ENCODE measurements at regions not wholly inside any gene's neighbourhood (a gene's known extent, or its start where the extent isn't known, plus 50 kb on each side); places are given as distances from the start of the nearest gene placed in this dataset.

DNA sequence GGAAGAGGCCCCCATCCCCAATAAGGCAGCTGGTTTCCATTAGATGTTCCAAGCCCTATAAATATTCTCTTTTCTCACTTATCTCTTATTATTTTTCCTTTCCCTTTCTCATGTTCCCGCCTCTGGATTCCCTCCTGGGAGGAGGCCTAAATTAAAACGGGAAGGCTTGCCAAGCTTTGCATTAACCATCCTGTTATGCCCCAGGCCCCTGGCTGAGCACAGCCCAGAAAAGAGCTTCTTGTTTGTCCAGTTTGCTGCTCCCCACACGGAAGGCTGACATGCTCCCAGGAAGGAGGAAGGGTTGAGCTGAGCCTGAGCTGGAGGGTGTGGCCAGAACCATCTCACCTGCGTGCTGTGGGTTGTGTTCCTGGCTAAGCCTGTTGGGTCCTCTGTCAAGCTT, 63.1 kb upstream of the BOC start:
- WGBS (ENCODE audit: insufficient coverage, low coverage, missing lambda C conversion rate): no CpG with 5 or more reads among the region's 4 CpGs
- ChIA-PET CTCF (ENCODE audit: low intra/inter-chr PET ratio) (no interaction called here), POLR2A (no interaction called here)
- no peak for TF ChIP-seq ZBTB17 (CRISPR knock-in tag; IDR thresholded peaks at IDR 0.05)
- TF ChIP-seq ZNF175 (CRISPR knock-in tag; IDR thresholded peaks at IDR 0.05; ENCODE audit: low read depth): no peak
- TF ChIP-seq, protein P1, sequence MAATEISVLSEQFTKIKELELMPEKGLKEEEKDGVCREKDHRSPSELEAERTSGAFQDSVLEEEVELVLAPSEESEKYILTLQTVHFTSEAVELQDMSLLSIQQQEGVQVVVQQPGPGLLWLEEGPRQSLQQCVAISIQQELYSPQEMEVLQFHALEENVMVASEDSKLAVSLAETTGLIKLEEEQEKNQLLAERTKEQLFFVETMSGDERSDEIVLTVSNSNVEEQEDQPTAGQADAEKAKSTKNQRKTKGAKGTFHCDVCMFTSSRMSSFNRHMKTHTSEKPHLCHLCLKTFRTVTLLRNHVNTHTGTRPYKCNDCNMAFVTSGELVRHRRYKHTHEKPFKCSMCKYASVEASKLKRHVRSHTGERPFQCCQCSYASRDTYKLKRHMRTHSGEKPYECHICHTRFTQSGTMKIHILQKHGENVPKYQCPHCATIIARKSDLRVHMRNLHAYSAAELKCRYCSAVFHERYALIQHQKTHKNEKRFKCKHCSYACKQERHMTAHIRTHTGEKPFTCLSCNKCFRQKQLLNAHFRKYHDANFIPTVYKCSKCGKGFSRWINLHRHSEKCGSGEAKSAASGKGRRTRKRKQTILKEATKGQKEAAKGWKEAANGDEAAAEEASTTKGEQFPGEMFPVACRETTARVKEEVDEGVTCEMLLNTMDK (IDR thresholded peaks at IDR 0.05; ENCODE audit: borderline replicate concordance, insufficient read depth, low read depth, low read length, poor library complexity, severe bottlenecking): no peak
- TF ChIP-seq KHSRP (IDR thresholded peaks at IDR 0.05): no peak
- no peak overlapping the region for H2AFZ ChIP-seq (ENCODE audit: low read depth, low read length)
- no peak overlapping the region for H3K4me2 ChIP-seq (ENCODE audit: insufficient read depth, low read length)
- no TSS peak for BruUV-seq (replicated peaks)
- no peaks in the 10 kb centered on the region for H3K9me3 ChIP-seq (replicated peaks; ENCODE audit: control insufficient read depth, insufficient read depth, low read depth, low read length)
- intact Hi-C loops (cut with micrococcal nuclease) (no loop called here), in situ Hi-C loops (cut with MboI) (no loop called here)
- no peaks in the 10 kb centered on the region for H3K9me1 ChIP-seq (ENCODE audit: control insufficient read depth, insufficient read depth, low read length)
- H3K27me3 ChIP-seq (ENCODE audit: control insufficient read depth in 2 of 2, insufficient read depth in 2 of 2, low read length in 2 of 2): peaks cover 0 to 7% of the 10 kb centered on the region in 2 experiments; a peak in 1 of 5 replicates
- no peak overlapping the region for H3K9ac ChIP-seq (ENCODE audit: insufficient read depth in 1 of 2, low read depth in 2 of 2, low read length in 2 of 2)
- no peaks in the 10 kb centered on the region for H3K79me2 ChIP-seq (ENCODE audit: control insufficient read depth, insufficient read depth, low read length)
- DNase-seq (ENCODE audit: extremely low read depth in 1 of 4, low spot score in 3 of 4): no peak
- no peaks in the 10 kb centered on the region; a peak in 1 of 5 replicates for H3K4me1 ChIP-seq (replicated peaks in 1 of 2; ENCODE audit: control insufficient read depth in 2 of 2, insufficient read depth in 2 of 2, low read length in 2 of 2)
- H3K36me3 ChIP-seq (ENCODE audit: control insufficient read depth, insufficient read depth, low read length): no peaks in the 10 kb centered on the region
- H4K20me1 ChIP-seq (replicated peaks; ENCODE audit: control insufficient read depth, insufficient read depth, low read length): no peaks in the 10 kb centered on the region
- no peak overlapping the region for H3K4me3 ChIP-seq
- ATAC-seq: no peak
- H3K27ac ChIP-seq (ENCODE audit: extremely low read depth, low read depth, low read length): no peak overlapping the region
- FAIRE-seq: no peak

DNA sequence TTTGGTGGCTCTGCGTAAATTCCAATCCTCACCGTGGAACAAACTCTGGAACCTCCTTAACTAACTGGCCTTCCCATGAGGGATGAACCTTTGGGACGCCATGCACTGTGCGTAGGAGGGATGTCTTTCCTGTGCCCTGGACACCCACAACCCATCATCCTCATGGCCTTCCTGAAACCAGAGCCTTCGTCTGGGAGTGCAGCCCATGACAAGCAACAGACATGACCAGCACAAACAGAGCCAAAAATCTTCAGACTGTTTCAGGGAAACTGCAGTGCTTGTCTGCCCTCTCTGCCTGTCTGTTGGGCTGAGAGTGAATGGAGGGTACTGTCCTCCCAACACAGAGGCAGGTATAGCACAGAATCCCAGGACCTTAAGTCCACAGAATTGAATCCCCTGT, 61.1 kb upstream of the BOC start:
- Histone ChIP-seq H3K36me3 (ENCODE audit: control insufficient read depth, insufficient read depth, low read length) (no peaks in the 10 kb centered on the region), H3K79me2 (ENCODE audit: control insufficient read depth, insufficient read depth, low read length) (no peaks in the 10 kb centered on the region), H4K20me1 (replicated peaks; ENCODE audit: control insufficient read depth, insufficient read depth, low read length) (no peaks in the 10 kb centered on the region), H3K4me3 (no peak overlapping the region), H3K27me3 (ENCODE audit: control insufficient read depth in 2 of 2, insufficient read depth in 2 of 2, low read length in 2 of 2) (peaks cover 0 to 6% of the 10 kb centered on the region in 2 experiments; a peak in 1 of 5 replicates), H3K27ac (ENCODE audit: extremely low read depth, low read depth, low read length) (no peak overlapping the region), H3K9ac (ENCODE audit: insufficient read depth in 1 of 2, low read depth in 2 of 2, low read length in 2 of 2) (no peak overlapping the region), H2AFZ (ENCODE audit: low read depth, low read length) (no peak overlapping the region), H3K4me2 (ENCODE audit: insufficient read depth, low read length) (no peak overlapping the region), H3K4me1 (replicated peaks in 1 of 2; ENCODE audit: control insufficient read depth in 2 of 2, insufficient read depth in 2 of 2, low read length in 2 of 2) (no peaks in the 10 kb centered on the region; a peak in 1 of 5 replicates), H3K9me3 (replicated peaks; ENCODE audit: control insufficient read depth, insufficient read depth, low read depth, low read length) (no peaks in the 10 kb centered on the region), H3K9me1 (ENCODE audit: control insufficient read depth, insufficient read depth, low read length) (no peaks in the 10 kb centered on the region)
- ChIA-PET POLR2A (no interaction called here), CTCF (ENCODE audit: low intra/inter-chr PET ratio) (no interaction called here)
- intact Hi-C loops (cut with micrococcal nuclease): no loop called here
- BruUV-seq (replicated peaks): no TSS peak
- WGBS (ENCODE audit: insufficient coverage, low coverage, missing lambda C conversion rate): 0% methylated on average over 5 of the region's 5 CpGs
- DNase-seq (ENCODE audit: extremely low read depth in 1 of 4, low spot score in 3 of 4) (no peak), ATAC-seq (no peak), FAIRE-seq (no peak)
- TF ChIP-seq EZH2 (IDR thresholded peaks at IDR 0.05; ENCODE audit: borderline replicate concordance, low read depth, low read length) (no peak), RFX1 (IDR thresholded peaks at IDR 0.05) (no peak), SRF (CRISPR knock-in tag; IDR thresholded peaks at IDR 0.05) (no peak)
- TF ChIP-seq, protein P2, sequence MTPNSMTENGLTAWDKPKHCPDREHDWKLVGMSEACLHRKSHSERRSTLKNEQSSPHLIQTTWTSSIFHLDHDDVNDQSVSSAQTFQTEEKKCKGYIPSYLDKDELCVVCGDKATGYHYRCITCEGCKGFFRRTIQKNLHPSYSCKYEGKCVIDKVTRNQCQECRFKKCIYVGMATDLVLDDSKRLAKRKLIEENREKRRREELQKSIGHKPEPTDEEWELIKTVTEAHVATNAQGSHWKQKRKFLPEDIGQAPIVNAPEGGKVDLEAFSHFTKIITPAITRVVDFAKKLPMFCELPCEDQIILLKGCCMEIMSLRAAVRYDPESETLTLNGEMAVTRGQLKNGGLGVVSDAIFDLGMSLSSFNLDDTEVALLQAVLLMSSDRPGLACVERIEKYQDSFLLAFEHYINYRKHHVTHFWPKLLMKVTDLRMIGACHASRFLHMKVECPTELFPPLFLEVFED (CRISPR knock-in tag; conservative IDR thresholded peaks at IDR 0.05): no peak
- TF ChIP-seq, protein P3, sequence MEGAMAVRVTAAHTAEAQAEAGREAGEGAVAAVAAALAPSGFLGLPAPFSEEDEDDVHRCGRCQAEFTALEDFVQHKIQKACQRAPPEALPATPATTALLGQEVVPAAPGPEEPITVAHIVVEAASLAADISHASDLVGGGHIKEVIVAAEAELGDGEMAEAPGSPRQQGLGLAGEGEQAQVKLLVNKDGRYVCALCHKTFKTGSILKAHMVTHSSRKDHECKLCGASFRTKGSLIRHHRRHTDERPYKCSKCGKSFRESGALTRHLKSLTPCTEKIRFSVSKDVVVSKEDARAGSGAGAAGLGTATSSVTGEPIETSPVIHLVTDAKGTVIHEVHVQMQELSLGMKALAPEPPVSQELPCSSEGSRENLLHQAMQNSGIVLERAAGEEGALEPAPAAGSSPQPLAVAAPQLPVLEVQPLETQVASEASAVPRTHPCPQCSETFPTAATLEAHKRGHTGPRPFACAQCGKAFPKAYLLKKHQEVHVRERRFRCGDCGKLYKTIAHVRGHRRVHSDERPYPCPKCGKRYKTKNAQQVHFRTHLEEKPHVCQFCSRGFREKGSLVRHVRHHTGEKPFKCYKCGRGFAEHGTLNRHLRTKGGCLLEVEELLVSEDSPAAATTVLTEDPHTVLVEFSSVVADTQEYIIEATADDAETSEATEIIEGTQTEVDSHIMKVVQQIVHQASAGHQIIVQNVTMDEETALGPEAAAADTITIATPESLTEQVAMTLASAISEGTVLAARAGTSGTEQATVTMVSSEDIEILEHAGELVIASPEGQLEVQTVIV (CRISPR knock-in tag; IDR thresholded peaks at IDR 0.05; ENCODE audit: borderline replicate concordance): no peak
- in situ Hi-C loops (cut with MboI): no loop called here

All from K562 (cell line).